RWPE1 (cell line): ENCODE measurements at regions not wholly inside any gene's neighbourhood (a gene's known extent, or its start where the extent isn't known, plus 50 kb on each side); places are given as distances from the start of the nearest gene placed in this dataset.

Experiments used
- CTCF ChIA-PET: fragments of 350-600 bp; sonication (Branson Sonifier 250); formaldehyde crosslinking; extraction: SDS; loops from one replicate; lab custom pipeline; 2021; lab: Yijun Ruan, JAX
- POLR2A ChIA-PET: fragments of 400-600 bp; formaldehyde crosslinking; extraction: SDS; loops from one replicate; lab custom pipeline; 2020; ENCODE audit warnings: antibody characterized with exemption; ENCODE audit not compliant: low non-redundant PET; lab: Yijun Ruan, JAX
- DNase-seq: peaks from one replicate; pipeline ENCODE4 v3.0.0; 2012; ENCODE audit warnings: low spot score
- H3K27ac ChIP-seq: fragments of 450-650 bp; 2 replicates; pipeline ENCODE4 v1.5.1; 2017
- TF ChIP-seq, protein P1 (sequence below): fragments of 450-650 bp; conservative IDR thresholded peaks from 2 replicates; pipeline ENCODE4 v1.5.1; 2017; ENCODE audit warnings: low read depth, mild to moderate bottlenecking

GRCh38 chr12:13769966-13770365, 211.4 kb downstream of the GRIN2B start:
- CTCF ChIA-PET: no interaction called here
- TF ChIP-seq, protein P1, sequence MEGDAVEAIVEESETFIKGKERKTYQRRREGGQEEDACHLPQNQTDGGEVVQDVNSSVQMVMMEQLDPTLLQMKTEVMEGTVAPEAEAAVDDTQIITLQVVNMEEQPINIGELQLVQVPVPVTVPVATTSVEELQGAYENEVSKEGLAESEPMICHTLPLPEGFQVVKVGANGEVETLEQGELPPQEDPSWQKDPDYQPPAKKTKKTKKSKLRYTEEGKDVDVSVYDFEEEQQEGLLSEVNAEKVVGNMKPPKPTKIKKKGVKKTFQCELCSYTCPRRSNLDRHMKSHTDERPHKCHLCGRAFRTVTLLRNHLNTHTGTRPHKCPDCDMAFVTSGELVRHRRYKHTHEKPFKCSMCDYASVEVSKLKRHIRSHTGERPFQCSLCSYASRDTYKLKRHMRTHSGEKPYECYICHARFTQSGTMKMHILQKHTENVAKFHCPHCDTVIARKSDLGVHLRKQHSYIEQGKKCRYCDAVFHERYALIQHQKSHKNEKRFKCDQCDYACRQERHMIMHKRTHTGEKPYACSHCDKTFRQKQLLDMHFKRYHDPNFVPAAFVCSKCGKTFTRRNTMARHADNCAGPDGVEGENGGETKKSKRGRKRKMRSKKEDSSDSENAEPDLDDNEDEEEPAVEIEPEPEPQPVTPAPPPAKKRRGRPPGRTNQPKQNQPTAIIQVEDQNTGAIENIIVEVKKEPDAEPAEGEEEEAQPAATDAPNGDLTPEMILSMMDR: no peak
- no peak for DNase-seq
- POLR2A ChIA-PET: no interaction called here
- no peak overlapping the region for H3K27ac ChIP-seq

GRCh38 chr12:13769273-13769672, 212.1 kb downstream of the GRIN2B start:
- ChIA-PET POLR2A (no interaction called here), CTCF (no interaction called here)
- DNase-seq: no peak
- TF ChIP-seq, protein P1: no peak
- no peak overlapping the region for H3K27ac ChIP-seq

GRCh38 chr12:13764748-13765147, 216.7 kb downstream of the GRIN2B start:
- no peak for DNase-seq
- ChIA-PET CTCF (no interaction called here), POLR2A (no interaction called here)
- H3K27ac ChIP-seq: no peak overlapping the region
- TF ChIP-seq, protein P1: no peak

- TF ChIP-seq, protein P1: no peak
- ChIA-PET POLR2A (no interaction called here), CTCF (no interaction called here)
- no peak for DNase-seq
- no peak overlapping the region for H3K27ac ChIP-seq
Measured at GRCh38 chr12:13749389-13749788, 232.0 kb downstream of the GRIN2B start.

- POLR2A ChIA-PET: no interaction called here
- H3K27ac ChIP-seq: no peak overlapping the region
- CTCF ChIA-PET: no interaction called here
- no peak for DNase-seq
- TF ChIP-seq, protein P1: no peak
Measured at GRCh38 chr12:13745111-13745860, 236.1 kb downstream of the GRIN2B start.

- no peak for DNase-seq
- TF ChIP-seq, protein P1: no peak
- CTCF ChIA-PET: no interaction called here
- POLR2A ChIA-PET: no interaction called here
- no peak overlapping the region for H3K27ac ChIP-seq
Measured at GRCh38 chr12:13744561-13744960, 236.8 kb downstream of the GRIN2B start.
